Peyer's patch (tissue), 4 donors: ENCODE measurements at regions not wholly inside any gene's neighbourhood (a gene's known extent, or its start where the extent isn't known, plus 50 kb on each side); places are given as distances from the start of the nearest gene placed in this dataset.

Experiments used
- CTCF ChIP-seq, 6 experiments: fragments of 450-650 bp in 4 of 6; fragments of 200-600 bp in 2 of 6; sonication (generic) in 1 of 6; IDR thresholded peaks; one replicate each; pipeline ENCODE4 v1.5.1; 2017 to 2019; ENCODE audit warnings: antibody characterized with exemption in 6 of 6, mild to moderate bottlenecking in 3 of 6, moderate library complexity in 1 of 6
- POLR2A ChIP-seq, 2 donors: fragments of 450-650 bp; IDR thresholded peaks; one replicate each; pipeline ENCODE4 v1.5.1; 2017; ENCODE audit warnings: antibody characterized with exemption in 2 of 2, mild to moderate bottlenecking in 2 of 2, moderate library complexity in 2 of 2

DNA sequence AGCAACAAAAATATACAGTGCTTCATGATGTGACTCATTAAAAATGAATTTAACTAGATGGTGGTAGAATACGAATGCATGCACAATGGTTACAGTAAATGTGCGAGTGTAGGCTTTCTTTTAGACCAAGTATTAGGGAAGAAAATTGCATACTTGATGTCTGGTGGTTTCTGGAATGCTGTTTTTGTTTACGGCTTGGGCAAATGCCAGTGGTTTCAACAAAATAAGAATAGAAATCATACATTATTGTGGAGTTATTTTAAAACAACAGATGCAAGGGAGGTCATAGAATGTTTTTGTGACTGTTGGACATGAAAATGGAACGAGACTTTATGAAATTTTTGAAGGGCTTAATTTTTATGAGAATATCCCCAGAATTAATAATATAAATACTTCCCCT lies 580.9 kb downstream of the PLCL1 start:
- TF ChIP-seq CTCF (IDR thresholded peaks at IDR 0.05), result no peak
- TF ChIP-seq POLR2A (IDR thresholded peaks at IDR 0.05), result no peak
